Heart left ventricle (tissue), 16 donors: ENCODE measurements at regions not wholly inside any gene's neighbourhood (a gene's known extent, or its start where the extent isn't known, plus 50 kb on each side); places are given as distances from the start of the nearest gene placed in this dataset.

Source experiments
- ATAC-seq, 4 donors: fragments of 200-7000 bp; cut with Tn5 transposase; one replicate each; pipeline ENCODE4 v1.9.1; 2020 to 2022; ENCODE audit warnings: moderate library complexity in 4 of 4, mild to moderate bottlenecking in 3 of 4, moderate number of reproducible peaks in 1 of 4
- DNase-seq, 5 donors: peaks; one replicate each; pipeline ENCODE4 v3.0.0-alpha.2; 2020
- H3K27ac ChIP-seq, 12 donors: fragments of 200-600 bp; sonication (generic) in 4 of 12; one replicate each; pipeline versions ENCODE4 v1.5.0 to v1.8.0; 2016 to 2022; ENCODE audit warnings: mild to moderate bottlenecking in 2 of 12
- H3K27me3 ChIP-seq, 9 donors: fragments of 200-600 bp; sonication (generic) in 2 of 9; one replicate each; pipeline versions ENCODE4 v1.5.1 to v1.8.0; 2016 to 2022; ENCODE audit warnings: mild to moderate bottlenecking in 3 of 9
- H3K36me3 ChIP-seq, 9 donors: fragments of 200-600 bp; sonication (generic) in 2 of 9; one replicate each; pipeline versions ENCODE4 v1.5.0 to v1.8.0; 2018 to 2022; ENCODE audit warnings: mild to moderate bottlenecking in 2 of 9
- H3K4me1 ChIP-seq, 12 donors: fragments of 200-600 bp; sonication (generic) in 4 of 12; one replicate each; pipeline versions ENCODE4 v1.5.0 to v1.8.0; 2016 to 2022; ENCODE audit warnings: mild to moderate bottlenecking in 3 of 12
- H3K4me3 ChIP-seq, 12 donors: fragments of 200-600 bp; sonication (generic) in 4 of 12; one replicate each; pipeline versions ENCODE4 v1.5.0 to v1.8.0; 2017 to 2022; ENCODE audit warnings: mild to moderate bottlenecking in 9 of 12, moderate library complexity in 4 of 12
- H3K9me3 ChIP-seq, 12 donors: fragments of 200-600 bp; sonication (generic) in 4 of 12; one replicate each; pipeline versions ENCODE4 v1.5.0 to v1.8.0; 2016 to 2022; ENCODE audit warnings: mild to moderate bottlenecking in 1 of 12
- CTCF ChIP-seq, 12 donors: fragments of 200-600 bp; sonication (generic) in 4 of 12; IDR thresholded peaks; one replicate each; pipeline versions ENCODE4 v1.5.0 to v1.8.0; 2018 to 2022; ENCODE audit warnings: antibody characterized with exemption in 12 of 12, mild to moderate bottlenecking in 5 of 12
- POLR2A ChIP-seq, 2 donors: fragments of 450-650 bp; IDR thresholded peaks; one replicate each; pipeline ENCODE4 v1.6.1; 2017; ENCODE audit warnings: antibody characterized with exemption in 2 of 2, mild to moderate bottlenecking in 2 of 2, moderate library complexity in 2 of 2
- WGBS, 4 donors: extraction: QIAGEN DNeasy Blood & Tissue Kit in 2 of 4; methylation state at CpG; one replicate each; pipeline versions ENCODE4 v1.1.5 to v1.1.7; 2013 to 2018; 5-methylcytosine and 5-hydroxymethylcytosine counted together
- intact Hi-C, 10 donors: fragments of 100-400 bp; cut with DNase I; formaldehyde crosslinking; loops; one replicate each; pipeline versions ENCODE4 v1.11.1 to v1.14.2; 2022
- donor health status: ischemic (EF 13 %, LVEDD 7.1; RV severe dilation, severe dysfunction).
- donor health status: healthy with polysubstance abuse.
- donor health status: DM: no; HTN: yes; CAD: no.
- donor health status: DM: no; HTN: no; CAD: no.
- donor health status: ischemic (EF 25% LVEDD 6.9; RV normal size, moderate dysfunction).
- donor health status: ischemic (EF 25% LVEDD 5.7; RV mildly dilated, moderate dysfunction).
- donor health status: healthy.
- donor health status: DM: yes; HTN: yes; CAD: no.
- donor health status: ischemic (EF 35%, LVEDD 5.7; RV mildly dilated, moderate dysfunction).
- donor health status: nonischemic (EF 11% LVEDD 7.7; RV severe dilation, severe dysfunction).
- donor health status: DM: yes; HTN: yes; CAD: no.
- donor health status: PGD.
- donor health status: ischemic (EF 29% LVEDD 5.4; RV normal size, mild dysfunction).
- donor health status: nonischemic (EF 23%, LVEDD 6.1; RV moderate dilation, normal function).

- no peak overlapping the region for H3K4me3 ChIP-seq
- no peaks in the 10 kb centered on the region for H3K36me3 ChIP-seq
- H3K9me3 ChIP-seq, result no peaks in the 10 kb centered on the region
- no peaks in the 10 kb centered on the region for H3K4me1 ChIP-seq
- no peaks in the 10 kb centered on the region for H3K27me3 ChIP-seq
- TF ChIP-seq POLR2A (IDR thresholded peaks at IDR 0.05) (no peak), CTCF (IDR thresholded peaks at IDR 0.05) (no peak)
- intact Hi-C loops, result no loop called here
- ATAC-seq (no peak), DNase-seq (no peak)
- 59 to 79% (median 69%) methylated on average over 2 of the region's 2 CpGs for WGBS, 4 donors
- H3K27ac ChIP-seq, result no peak overlapping the region
Observed at GRCh38 chr10:64313967-64314366, 792.8 kb downstream of the REEP3 start.

- 10 to 25% (median 21%) methylated on average over 1 of the region's 1 CpG for WGBS, 4 donors
- intact Hi-C loops, result no loop called here
- no peak for TF ChIP-seq CTCF (IDR thresholded peaks at IDR 0.05)
- TF ChIP-seq POLR2A (IDR thresholded peaks at IDR 0.05), result no peak
- no peak for DNase-seq
- Histone ChIP-seq H3K36me3 (no peaks in the 10 kb centered on the region), H3K4me1 (no peaks in the 10 kb centered on the region), H3K9me3 (no peaks in the 10 kb centered on the region), H3K27me3 (no peaks in the 10 kb centered on the region), H3K4me3 (no peak overlapping the region), H3K27ac (no peak overlapping the region)
- no peak for ATAC-seq
Observed at GRCh38 chr10:64316416-64316815, 795.2 kb downstream of the REEP3 start.

- Histone ChIP-seq H3K36me3 (no peaks in the 10 kb centered on the region), H3K27me3 (no peaks in the 10 kb centered on the region), H3K27ac (no peak overlapping the region), H3K9me3 (no peaks in the 10 kb centered on the region), H3K4me1 (no peaks in the 10 kb centered on the region), H3K4me3 (no peak overlapping the region)
- DNase-seq (no peak), ATAC-seq (no peak)
- TF ChIP-seq POLR2A (IDR thresholded peaks at IDR 0.05) (no peak), CTCF (IDR thresholded peaks at IDR 0.05) (no peak)
- intact Hi-C loops, result no loop called here
- 87 to 91% (median 90%) methylated on average over 3 of the region's 3 CpGs for WGBS, 4 donors
Observed at GRCh38 chr10:64316833-64317232, 795.6 kb downstream of the REEP3 start.

- TF ChIP-seq CTCF (IDR thresholded peaks at IDR 0.05), result no peak
- TF ChIP-seq POLR2A (IDR thresholded peaks at IDR 0.05), result no peak
- intact Hi-C loops, result no loop called here
- H3K27me3 ChIP-seq, result no peaks in the 10 kb centered on the region
Observed at GRCh38 chr10:64320448-64320847, 799.2 kb downstream of the REEP3 start.

More at GRCh38 chr10:64320448-64320847, 799.2 kb downstream of the REEP3 start:
- 58 to 63% (median 61%) methylated on average over 6 of the region's 6 CpGs for WGBS, 4 donors
- Histone ChIP-seq H3K9me3 (peaks cover 0 to 16% (median 0%) of the 10 kb centered on the region in 12 donors), H3K4me1 (no peaks in the 10 kb centered on the region), H3K36me3 (no peaks in the 10 kb centered on the region), H3K27ac (no peak overlapping the region), H3K4me3 (no peak overlapping the region)
- ATAC-seq (no peak), DNase-seq (no peak)
